ENCODE measurements at regions not wholly inside any gene's neighbourhood (a gene's known extent, or its start where the extent isn't known, plus 50 kb on each side); places are given as distances from the start of the nearest gene placed in this dataset.

GRCh38 chrX:16023790-16024734 lies 99.3 kb upstream of the GRPR start:
- no peak for ATAC-seq

GRCh38 chrX:16022580-16023200 lies 100.7 kb upstream of the GRPR start:
- ATAC-seq (no peak), DNase-seq (no peak)
- H3K27me3 ChIP-seq (ENCODE audit: control insufficient read depth, insufficient read depth, low read length): no peaks in the 10 kb centered on the region
- no peaks in the 10 kb centered on the region for H3K4me1 ChIP-seq (ENCODE audit: control insufficient read depth, insufficient read depth, low read length)
- TF ChIP-seq CTCF (IDR thresholded peaks at IDR 0.05): no peak
- no peaks in the 10 kb centered on the region for H3K9me3 Mint-ChIP-seq
- intact Hi-C loops (cut with micrococcal nuclease): no loop called here
- no CpG with 5 or more reads among the region's 1 CpG for WGBS (ENCODE audit: insufficient coverage)
- no peaks in the 10 kb centered on the region for H3K36me3 Mint-ChIP-seq
- H3K4me3 Mint-ChIP-seq: no peak overlapping the region
- no peaks in the 10 kb centered on the region for H3K4me1 Mint-ChIP-seq
- no peak overlapping the region for H3K27ac Mint-ChIP-seq
- no peaks in the 10 kb centered on the region for H3K9me3 ChIP-seq (ENCODE audit: control insufficient read depth, insufficient read depth, low read length)
- H3K4me3 ChIP-seq (ENCODE audit: low read length): no peak overlapping the region
- H3K27ac ChIP-seq (ENCODE audit: low read length): no peak overlapping the region
- peaks cover 0 to 21% of the 10 kb centered on the region in 2 donors for H3K27me3 Mint-ChIP-seq (ENCODE audit: low read depth in 2 of 2)
- no peaks in the 10 kb centered on the region for H3K36me3 ChIP-seq (ENCODE audit: control insufficient read depth, insufficient read depth, low read length)

More at GRCh38 chrX:16023790-16024734, 99.3 kb upstream of the GRPR start:
- no peak for TF ChIP-seq CTCF (IDR thresholded peaks at IDR 0.05)
- no peaks in the 10 kb centered on the region for H3K4me1 ChIP-seq (ENCODE audit: control insufficient read depth, insufficient read depth, low read length)
- H3K9me3 Mint-ChIP-seq: no peaks in the 10 kb centered on the region
- no peak for DNase-seq
- no peak overlapping the region for H3K4me3 ChIP-seq (ENCODE audit: low read length)
- H3K27me3 ChIP-seq (ENCODE audit: control insufficient read depth, insufficient read depth, low read length): no peaks in the 10 kb centered on the region
- H3K4me3 Mint-ChIP-seq: no peak overlapping the region
- no peaks in the 10 kb centered on the region for H3K36me3 Mint-ChIP-seq
- H3K27ac Mint-ChIP-seq: no peak overlapping the region
- intact Hi-C loops (cut with micrococcal nuclease): no loop called here
- no peaks in the 10 kb centered on the region for H3K9me3 ChIP-seq (ENCODE audit: control insufficient read depth, insufficient read depth, low read length)
- no peaks in the 10 kb centered on the region for H3K36me3 ChIP-seq (ENCODE audit: control insufficient read depth, insufficient read depth, low read length)
- peaks cover 0 to 21% of the 10 kb centered on the region in 2 donors for H3K27me3 Mint-ChIP-seq (ENCODE audit: low read depth in 2 of 2)
- no peak overlapping the region for H3K27ac ChIP-seq (ENCODE audit: low read length)
- 54% methylated on average over 6 of the region's 9 CpGs for WGBS (ENCODE audit: insufficient coverage)
- no peaks in the 10 kb centered on the region for H3K4me1 Mint-ChIP-seq

GRCh38 chrX:16018291-16018690 lies 105.1 kb upstream of the GRPR start:
- Histone ChIP-seq H3K36me3 (ENCODE audit: control insufficient read depth, insufficient read depth, low read length) (no peaks in the 10 kb centered on the region), H3K4me1 (ENCODE audit: control insufficient read depth, insufficient read depth, low read length) (no peaks in the 10 kb centered on the region), H3K4me3 (ENCODE audit: low read length) (no peak overlapping the region), H3K27ac (ENCODE audit: low read length) (no peak overlapping the region), H3K9me3 (ENCODE audit: control insufficient read depth, insufficient read depth, low read length) (no peaks in the 10 kb centered on the region), H3K27me3 (ENCODE audit: control insufficient read depth, insufficient read depth, low read length) (no peaks in the 10 kb centered on the region)
- H3K27ac Mint-ChIP-seq: no peak overlapping the region
- no peak for DNase-seq
- peaks cover 0 to 37% of the 10 kb centered on the region in 2 donors for H3K27me3 Mint-ChIP-seq (ENCODE audit: low read depth in 2 of 2)
- no peaks in the 10 kb centered on the region for H3K36me3 Mint-ChIP-seq
- no peak for ATAC-seq
- no peaks in the 10 kb centered on the region for H3K9me3 Mint-ChIP-seq
- H3K4me1 Mint-ChIP-seq: no peaks in the 10 kb centered on the region
- no peak for TF ChIP-seq CTCF (IDR thresholded peaks at IDR 0.05)
- H3K4me3 Mint-ChIP-seq: no peak overlapping the region
- intact Hi-C loops (cut with micrococcal nuclease): no loop called here

Measured in natural killer cell (primary cell).